Stimulated activated CD8-positive, alpha-beta memory T cell treated with anti-CD3 and anti-CD28 coated beads, Interleukin-12 subunit alpha, Interleukin-12 subunit beta, amount 100 ng/mL, for 24 hours (primary cell): ENCODE measurements at regions not wholly inside any gene's neighbourhood (a gene's known extent, or its start where the extent isn't known, plus 50 kb on each side); places are given as distances from the start of the nearest gene placed in this dataset.
"Not testable (repeated sequence)": the region's sequence is repeated elsewhere in the genome, so short reads cannot be mapped to it uniquely, and the experiment has no call there.

Experiments
- DNase-seq: peaks from one replicate; pipeline ENCODE4 v3.0.0-alpha.2; 2020; ENCODE audit errors: extremely low read depth

DNA sequence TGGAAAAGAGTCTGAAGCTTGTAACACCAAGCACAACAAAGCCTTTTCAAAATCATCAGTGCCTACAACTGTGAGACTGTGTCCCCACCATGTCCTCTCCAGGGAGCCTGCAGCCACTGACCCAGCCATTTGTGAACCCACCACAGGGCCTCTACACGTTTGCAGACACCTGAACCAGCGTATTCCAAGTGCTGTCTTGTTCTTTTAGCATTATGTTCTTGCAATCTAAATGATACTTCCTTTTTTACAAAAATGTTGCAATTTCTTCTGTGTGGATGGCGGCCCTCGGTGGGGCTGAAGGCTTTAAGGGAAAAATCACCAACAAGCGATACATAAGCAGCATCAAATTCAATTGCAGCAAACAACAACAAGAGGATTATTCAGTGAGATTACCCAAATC lies 403.2 kb upstream of the MGMT start:
- no peak for DNase-seq

DNA sequence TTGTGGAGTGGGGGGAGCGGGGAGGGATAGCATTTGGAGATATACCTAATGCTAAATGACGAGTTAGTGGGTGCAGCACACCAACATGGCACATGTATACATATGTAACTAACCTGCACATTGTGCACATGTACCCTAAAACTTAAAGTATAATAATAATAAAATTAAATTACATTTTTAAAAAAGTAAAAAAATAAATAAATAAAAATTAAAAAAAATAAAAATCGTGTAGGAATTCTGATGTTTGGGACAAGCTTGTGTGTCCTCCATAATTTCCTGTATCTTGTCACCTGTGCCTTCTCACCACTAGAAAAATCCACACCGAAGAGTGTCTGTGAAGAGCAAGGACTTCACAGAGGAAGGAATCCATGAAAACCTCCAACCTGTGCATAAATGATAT lies 400.5 kb upstream of the MGMT start:
- DNase-seq, result not testable (repeated sequence)

DNA sequence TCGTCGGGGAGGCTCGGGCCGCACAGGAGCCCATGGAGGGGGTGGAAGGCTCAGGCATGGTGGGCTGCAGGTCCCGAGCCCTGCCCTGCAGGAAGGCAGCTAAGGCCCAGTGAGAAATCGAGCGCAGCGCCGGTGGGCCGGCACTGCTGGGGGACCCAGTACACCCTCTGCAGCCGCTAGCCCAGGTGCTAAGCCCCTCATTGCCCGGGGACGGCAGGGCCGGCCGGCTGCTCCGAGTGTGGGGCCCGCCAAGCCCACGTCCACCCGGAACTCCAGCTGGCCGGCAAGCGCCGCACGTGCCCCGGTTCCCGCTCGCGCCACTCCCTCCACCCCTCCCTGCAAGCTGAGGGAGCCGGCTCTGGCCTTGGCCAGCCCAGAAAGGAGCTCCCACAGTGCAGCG lies 395.6 kb upstream of the MGMT start:
- DNase-seq, result not testable (repeated sequence)

DNA sequence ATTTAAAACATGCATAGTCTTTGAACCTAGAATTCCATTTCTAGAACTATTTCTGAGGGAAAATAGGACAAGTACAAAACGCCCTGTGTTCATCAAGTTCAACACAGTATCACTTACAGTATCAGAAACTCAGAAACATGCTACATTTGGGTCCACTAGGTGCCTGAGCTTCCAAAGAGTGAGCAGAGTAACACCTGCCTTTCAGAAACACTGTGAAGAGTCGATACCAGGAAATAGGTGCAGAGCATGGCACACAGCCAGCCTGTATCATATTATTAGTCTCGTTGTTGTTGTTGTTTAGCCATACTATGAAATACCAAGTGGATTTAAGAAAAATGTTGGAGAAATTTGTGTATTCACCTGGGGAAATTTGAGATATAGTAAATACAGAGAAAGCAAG lies 392.1 kb upstream of the MGMT start:
- no peak for DNase-seq

DNA sequence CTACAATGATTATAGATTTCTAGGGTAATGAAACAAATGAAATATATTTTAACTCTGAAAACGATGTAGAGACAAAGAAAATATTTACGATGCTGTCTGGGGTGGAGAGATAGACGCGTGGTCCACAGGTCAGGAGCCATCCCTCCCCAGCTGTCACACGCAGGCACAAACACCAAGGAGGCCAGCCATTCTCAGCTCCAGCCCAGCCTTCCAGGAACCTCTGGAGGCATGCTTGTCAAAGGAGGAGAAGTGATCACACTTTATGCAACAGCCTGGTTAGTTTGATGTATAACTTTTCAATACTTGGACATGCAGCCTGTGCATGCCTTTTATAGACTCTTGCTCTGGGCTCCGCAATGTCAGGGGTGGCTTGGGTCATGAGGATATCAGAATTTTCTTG lies 391.5 kb upstream of the MGMT start:
- no peak for DNase-seq

DNA sequence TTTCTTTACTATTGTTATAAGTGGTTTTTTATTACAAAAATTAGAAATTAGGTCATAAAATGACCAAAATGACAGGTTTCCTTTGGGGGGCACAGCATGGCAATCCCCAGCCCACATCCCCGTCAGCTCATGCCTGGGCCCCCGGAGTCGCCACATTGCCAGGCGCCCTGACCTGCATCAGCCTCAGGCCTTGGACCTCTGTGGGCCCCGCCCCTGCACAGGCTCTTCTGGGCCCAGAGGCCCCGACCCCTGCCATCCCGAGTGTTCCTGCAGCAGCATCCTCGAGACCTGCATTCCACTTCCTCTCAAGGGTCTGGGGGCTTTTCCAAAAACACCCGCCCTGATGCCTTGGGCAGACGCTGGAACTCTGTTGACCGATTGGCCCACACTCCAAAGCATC lies 391.1 kb upstream of the MGMT start:
- DNase-seq, result no peak

DNA sequence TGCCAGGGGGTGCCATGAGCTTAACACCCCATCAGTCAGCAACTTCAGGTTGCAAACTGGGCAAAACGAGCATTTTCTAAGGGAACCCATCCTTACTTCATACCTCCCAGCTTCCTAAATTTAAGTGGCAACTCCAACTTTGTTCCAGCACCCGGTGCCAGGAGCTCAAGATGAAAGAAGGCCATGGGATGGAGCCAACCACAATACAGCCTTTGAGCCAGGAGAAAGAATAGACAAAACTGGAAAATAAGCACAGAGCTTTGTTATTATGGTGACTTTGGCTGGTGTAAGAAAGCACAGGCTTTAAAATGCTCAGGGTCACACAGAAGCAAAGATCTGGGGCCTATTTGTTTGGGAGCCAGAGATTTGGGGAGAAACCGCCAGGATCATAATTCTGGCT lies 388.7 kb upstream of the MGMT start:
- no peak for DNase-seq

DNA sequence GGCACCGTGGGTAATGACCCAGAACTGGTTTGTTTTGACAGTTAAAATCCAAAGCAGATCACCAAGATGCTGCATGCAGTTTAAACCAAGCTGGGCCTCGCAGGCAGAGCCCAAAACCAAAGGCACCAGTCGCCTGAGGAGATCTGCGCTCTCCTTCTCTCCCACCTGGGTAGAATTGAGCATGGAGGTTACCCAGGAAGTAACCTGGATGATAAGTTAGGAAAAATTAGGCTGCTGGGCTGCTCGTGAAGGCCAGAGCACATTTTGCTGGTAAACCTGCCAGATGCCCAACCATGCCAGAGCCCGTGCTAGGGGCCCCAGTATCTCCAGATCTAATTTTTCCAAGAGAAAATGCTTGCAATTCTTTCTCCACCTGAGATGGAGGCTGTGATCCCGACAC lies 388.3 kb upstream of the MGMT start:
- no peak for DNase-seq

DNA sequence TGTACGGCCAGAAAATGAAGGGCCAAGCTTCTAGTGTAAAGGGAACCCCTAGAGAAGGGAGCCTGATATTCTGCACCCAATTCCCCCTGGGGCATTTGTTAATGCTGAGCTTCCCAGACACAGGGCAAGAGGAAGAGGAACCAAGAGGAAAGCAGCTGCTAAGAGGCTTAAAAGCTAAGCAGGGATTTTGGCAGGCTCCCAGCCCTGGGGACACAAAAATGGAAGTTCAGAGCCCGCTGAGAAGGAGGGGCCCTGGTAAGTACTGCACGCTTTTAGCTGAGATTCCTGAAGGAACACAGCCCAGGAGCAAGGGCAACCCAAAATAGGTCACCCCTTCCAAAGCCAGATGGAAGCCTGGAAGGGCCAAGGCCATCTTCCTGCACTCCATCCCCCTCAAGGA lies 387.3 kb upstream of the MGMT start:
- no peak for DNase-seq

DNA sequence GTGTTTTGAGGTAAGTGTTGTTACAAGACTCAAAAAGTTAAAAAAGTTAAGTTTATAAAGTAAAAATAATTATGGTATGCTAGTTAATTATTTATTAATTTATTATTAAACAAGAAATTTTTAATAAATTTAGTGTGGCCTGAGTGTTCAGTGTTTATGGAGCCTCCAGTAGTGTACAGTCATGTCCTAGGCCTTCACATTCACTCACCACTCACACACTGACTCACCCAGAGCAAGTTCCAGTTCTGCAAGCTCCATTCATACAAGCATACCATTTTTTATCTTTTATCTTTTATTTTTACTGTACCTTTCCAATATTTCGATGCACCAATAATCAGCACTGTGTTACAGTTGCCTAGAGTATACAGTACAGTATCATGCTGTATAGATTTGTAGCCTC lies 381.2 kb upstream of the MGMT start:
- DNase-seq, result no peak

DNA sequence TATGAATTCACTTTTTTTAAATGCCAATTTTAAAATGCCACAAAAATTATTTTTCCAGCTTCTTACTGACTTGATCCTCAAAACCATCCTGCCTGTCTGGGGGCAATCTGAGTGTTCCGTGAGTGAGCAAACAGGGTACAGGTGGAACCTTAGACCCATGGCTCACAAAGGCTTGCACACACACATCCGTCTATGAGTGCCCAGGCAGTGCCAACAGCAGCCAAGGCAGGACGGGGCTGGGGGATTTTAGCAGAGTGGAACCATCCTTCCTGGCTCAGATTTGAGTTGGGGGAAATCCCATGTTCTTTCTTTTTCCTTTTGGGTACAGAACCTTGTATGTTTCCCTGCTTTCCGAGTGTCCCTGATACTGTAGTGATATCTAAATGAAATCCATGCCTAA lies 377.7 kb upstream of the MGMT start:
- DNase-seq, result no peak

DNA sequence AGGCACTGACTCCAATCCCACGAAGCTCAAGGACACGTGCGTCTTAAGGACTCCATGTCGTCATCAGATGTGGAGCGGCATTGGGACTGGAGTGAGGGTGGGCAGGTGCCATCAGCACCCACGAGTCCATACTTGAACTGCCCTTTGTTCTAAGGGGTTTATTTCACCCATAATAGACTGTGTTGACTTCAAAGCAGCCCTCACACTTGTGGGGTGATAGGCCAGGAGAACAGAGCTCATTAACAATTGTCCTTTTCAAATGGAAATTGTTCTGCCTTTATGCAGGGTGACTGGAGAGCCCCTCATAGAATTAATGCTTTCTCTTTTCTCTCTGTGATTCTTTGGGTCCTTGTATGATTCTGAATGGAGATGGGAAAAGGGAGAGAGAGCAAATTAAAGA lies 376.9 kb upstream of the MGMT start:
- no peak for DNase-seq

DNA sequence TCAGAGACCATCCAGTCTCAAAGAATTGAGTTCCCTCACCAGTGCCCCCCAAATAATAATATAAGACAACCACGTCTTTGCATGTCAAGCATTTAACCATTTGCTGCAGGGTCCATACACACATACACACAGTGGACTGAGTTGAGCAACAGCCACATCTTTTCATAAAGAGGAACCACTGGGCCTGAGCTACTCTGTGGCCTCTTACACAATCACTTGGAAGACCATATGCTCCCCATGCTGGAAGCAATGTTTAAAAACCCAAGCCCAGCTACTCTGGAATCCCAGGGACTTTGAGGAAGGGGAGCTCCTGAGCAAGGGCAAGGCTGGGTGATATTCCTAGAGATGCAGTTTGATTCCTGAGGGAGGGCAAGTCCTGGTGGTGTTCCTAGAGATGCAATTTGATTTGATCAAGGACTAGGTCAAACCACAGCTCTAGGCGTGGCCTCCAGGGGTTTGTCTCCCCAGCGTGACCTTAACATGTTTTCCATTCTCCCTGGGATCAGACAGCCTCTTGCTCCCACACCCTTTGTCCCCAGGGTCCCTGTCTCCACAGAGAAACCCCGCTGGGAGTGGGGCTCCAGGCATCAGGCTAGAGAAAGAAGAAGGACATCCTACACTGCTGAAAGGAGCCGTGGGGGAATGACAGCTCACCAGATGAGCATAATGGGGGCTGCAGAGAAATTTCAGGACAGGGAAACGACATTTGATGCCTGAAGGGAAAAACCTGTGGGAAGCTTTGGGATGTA lies 376.2 kb upstream of the MGMT start:
- DNase-seq, result no peak

DNA sequence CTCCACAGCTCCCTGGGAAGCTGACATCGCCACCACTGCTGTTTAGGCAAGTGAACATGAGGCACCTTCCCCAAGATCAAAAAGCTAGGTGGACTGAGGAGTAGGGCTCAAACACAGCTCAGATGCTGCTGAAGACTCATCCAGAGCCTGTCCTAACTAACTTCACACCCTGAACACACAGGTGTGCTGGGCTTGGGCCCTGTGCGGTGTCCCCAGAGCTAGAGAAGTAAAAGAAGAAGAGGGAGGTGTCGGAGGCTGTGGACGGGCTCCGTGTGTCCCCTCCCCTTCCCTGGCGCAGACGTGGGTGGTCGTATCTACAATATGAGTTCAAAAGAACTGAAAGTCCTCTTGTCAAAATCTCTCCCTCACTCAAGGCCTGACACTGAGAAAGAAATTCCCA lies 373.4 kb upstream of the MGMT start:
- DNase-seq, result no peak

DNA sequence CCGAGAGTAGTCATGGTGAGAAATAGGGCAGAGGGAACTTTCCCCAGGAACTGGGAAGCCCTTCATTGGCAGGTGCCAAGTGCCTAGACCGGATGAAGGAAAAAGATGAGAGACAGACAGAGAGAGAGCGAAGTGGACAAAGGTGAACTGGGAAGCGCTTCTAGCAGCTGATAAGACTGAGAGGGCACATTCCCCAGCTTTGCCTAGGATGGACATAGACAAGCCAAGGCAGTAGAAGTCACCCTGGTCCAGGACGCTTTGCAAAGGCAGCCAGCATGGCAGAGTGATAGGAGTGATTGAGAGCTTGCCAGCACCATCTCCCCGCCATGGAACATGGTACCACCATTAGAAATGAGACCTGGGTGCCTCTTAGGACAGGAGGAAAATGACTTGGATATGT lies 372.8 kb upstream of the MGMT start:
- no peak for DNase-seq

DNA sequence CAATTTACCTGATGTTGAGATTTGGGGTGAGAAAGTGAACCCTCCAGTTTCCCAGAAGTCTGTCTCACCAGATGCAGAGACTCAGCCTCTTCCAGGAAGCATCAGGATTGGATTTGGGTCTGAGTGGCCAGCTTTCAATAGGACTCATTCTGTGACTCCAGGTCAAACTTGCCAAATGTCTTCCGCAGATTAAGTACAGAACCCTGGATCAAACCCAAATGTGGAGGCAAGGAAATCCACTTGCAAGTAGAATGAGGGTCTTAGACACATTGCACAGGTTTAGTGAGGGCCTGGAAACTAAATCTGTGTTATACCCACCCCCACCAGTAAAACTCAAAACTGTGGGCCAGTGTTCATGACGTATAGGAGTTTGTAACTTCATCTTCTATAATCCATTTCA lies 372.2 kb upstream of the MGMT start:
- no peak for DNase-seq

DNA sequence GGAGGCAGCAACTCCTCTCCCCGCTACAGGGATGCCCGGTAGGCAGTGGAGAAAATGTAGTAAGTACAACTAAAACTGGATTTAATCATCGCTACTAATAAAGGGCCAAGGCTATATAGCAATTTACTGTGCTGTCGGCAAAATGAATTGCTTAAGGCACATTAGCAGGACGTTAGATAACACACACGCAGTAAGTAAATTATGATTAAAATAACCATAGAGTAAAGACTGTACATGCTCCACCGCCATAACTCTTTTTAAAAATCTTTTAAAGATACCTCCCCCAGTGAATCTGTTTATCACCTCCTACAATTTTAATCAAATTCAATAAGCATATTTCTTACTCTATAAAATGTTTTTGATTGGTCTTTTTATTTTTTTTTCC lies 371.4 kb upstream of the MGMT start:
- no peak for DNase-seq

DNA sequence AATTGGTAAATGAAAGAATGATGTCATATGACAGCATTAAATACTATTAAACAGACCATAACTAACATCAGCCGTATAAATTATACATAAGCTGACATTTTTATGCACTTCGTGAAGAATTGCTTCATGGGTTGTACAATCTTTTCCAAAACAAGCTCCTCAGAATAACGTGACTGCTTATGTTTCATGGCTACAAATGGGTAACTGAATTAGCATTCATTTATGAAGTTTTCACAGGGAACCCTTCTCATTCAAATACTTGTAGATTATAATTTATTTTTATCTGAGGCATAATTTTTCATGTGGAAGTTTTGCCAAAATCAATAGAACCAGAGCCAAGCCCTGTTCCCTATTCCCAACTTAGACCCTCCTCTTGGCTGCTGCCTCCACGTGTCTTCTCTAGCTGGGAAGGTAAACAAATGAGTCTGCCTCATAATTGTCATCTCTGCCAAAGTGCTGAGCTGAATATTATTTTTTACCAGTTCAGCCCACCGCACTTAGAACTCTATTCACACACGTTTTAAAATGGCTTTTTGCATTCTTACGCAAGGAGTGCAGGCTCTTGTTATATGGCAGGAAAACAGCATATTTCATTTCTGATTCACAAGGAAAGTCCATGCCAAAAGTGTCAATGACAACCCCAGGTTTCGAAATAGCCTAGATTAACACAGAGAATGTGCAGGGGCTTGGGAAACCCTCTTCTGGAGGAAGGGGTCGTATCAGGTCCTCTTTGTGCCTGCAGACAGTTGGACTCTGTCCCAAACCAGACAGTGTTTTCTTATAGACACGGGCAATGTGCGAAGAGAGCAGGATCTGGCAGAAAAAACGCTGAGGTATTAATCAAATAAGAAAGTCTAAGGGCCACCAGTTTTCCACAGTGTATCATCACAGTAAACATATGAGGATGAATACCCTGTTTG lies 370.7 kb upstream of the MGMT start:
- DNase-seq, result no peak

DNA sequence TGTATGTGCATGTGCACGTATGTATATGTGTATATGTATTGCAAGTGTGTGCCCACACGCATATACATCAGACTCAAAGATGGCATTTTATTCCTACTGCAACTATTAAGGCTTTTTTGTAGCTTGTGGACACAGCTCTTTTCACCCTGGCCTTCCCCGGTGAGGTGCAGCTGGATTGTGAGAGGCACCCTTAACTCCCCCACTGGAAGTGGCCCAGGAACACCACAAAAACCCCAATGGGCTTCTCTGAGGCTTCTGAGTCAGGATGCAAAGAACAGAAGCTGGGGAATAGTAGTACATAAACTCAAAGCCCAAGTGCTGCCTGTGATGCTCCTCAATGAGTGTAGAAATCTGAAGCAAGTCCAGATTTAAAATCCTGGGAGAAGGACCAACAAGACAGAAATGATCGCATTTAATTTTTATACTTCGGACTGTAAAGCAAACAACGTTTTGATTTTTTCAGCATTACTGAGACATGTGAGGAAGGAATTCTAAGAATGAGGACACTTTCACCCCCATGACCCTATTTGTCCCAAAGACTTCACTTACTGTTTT lies 369.2 kb upstream of the MGMT start:
- DNase-seq, result no peak

DNA sequence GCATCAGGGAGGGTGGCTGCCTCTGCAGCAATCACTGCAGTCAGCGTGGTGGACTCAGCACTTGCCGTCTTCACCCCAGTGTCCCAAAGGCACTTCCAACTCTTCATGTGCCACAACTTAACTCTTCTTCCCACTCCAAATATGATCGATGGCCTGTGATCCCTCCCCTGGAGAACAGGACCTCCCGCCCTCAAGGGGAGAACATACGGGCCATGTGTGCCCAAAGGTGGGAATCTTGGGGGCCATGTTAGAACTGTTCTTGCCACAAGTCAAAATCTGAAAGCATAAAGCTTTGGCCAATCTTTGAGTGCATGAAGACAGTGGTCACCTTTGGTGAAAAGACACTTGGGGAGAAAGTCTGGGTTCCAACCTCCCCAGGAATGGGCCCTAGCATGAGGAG lies 368.5 kb upstream of the MGMT start:
- no peak for DNase-seq

DNA sequence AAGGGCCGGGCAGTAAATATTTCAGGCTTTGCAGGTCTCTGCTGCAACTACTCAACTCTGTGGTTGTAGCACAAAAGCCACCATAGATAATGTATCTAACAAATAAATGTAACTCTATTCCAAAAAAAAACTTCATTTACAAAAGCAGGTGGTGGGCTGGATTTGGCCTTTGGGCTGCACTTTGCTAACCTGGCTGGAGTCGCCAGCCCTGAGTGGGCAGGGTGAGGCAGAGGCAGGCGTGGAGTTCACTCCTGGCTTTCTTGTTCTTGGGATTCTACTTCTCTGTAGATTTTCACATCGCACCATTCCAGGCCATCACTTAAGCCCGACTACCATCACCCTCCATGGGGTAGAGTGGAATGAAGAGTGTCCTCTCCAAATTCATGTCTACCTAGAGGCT lies 367.6 kb upstream of the MGMT start:
- DNase-seq, result no peak

DNA sequence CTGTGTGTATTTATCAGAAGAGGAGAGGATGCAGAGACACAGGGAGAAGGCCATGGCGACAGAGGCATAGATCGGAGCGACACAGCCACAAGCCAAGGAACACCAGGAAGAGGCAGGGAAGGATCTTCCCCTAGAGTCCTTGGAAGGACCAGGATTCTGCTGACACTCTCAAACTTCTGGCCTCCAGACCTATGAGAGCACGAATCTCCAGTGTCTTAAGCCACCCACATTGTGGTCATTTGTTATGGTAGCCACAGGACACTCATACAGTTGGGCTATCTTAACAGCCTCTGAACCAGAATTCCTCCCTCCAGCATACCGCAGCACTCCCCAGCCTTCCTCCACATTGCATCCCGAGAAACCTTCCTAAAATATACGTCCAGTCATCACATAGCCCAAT lies 367.0 kb upstream of the MGMT start:
- DNase-seq, result no peak
